ENCODE measurements at regions not wholly inside any gene's neighbourhood (a gene's known extent, or its start where the extent isn't known, plus 50 kb on each side); places are given as distances from the start of the nearest gene placed in this dataset.

GRCh38 chr3:23036728-23037127, 166.4 kb upstream of the UBE2E2 start:
- TF ChIP-seq ZNF565 (CRISPR knock-in tag; conservative IDR thresholded peaks at IDR 0.05; ENCODE audit: low read depth), result no peak
- no peak for TF ChIP-seq SNAI2 (CRISPR knock-in tag; IDR thresholded peaks at IDR 0.05)
- TF ChIP-seq OSR1 (CRISPR knock-in tag; IDR thresholded peaks at IDR 0.05), result no peak
- no peak for TF ChIP-seq ZNF8 (CRISPR knock-in tag; IDR thresholded peaks at IDR 0.05)
- TF ChIP-seq ZFP3 (CRISPR knock-in tag; IDR thresholded peaks at IDR 0.05), result no peak
- no peak for TF ChIP-seq ISL1 (CRISPR knock-in tag; IDR thresholded peaks at IDR 0.05)
- TF ChIP-seq ZFP30 (CRISPR knock-in tag; IDR thresholded peaks at IDR 0.05), result no peak
- TF ChIP-seq CSRNP3 (CRISPR knock-in tag; IDR thresholded peaks at IDR 0.05), result no peak
- TF ChIP-seq CREB5 (CRISPR knock-in tag; IDR thresholded peaks at IDR 0.05; ENCODE audit: low read depth), result no peak
- TF ChIP-seq CSDC2 (CRISPR knock-in tag; IDR thresholded peaks at IDR 0.05), result no peak
- no peak for TF ChIP-seq TCF4 (CRISPR knock-in tag; IDR thresholded peaks at IDR 0.05; ENCODE audit: borderline replicate concordance)
- no peak for TF ChIP-seq PPARA (CRISPR knock-in tag; IDR thresholded peaks at IDR 0.05; ENCODE audit: borderline replicate concordance)
- no peak for TF ChIP-seq ESRRG (CRISPR knock-in tag; IDR thresholded peaks at IDR 0.05)
- TF ChIP-seq RARB (CRISPR knock-in tag; IDR thresholded peaks at IDR 0.05), result no peak
- TF ChIP-seq TOX (CRISPR knock-in tag; IDR thresholded peaks at IDR 0.05; ENCODE audit: borderline replicate concordance), result no peak
- no peak for TF ChIP-seq TSHZ2 (CRISPR knock-in tag; IDR thresholded peaks at IDR 0.05)
- no peak for TF ChIP-seq POU6F1 (CRISPR knock-in tag; IDR thresholded peaks at IDR 0.05; ENCODE audit: borderline replicate concordance, low read depth)
- ATAC-seq, result no peak

- TF ChIP-seq ZC3H10 (CRISPR knock-in tag; IDR thresholded peaks at IDR 0.05), result no peak
- TF ChIP-seq TSHZ2 (CRISPR knock-in tag; IDR thresholded peaks at IDR 0.05), result no peak
- TF ChIP-seq TCF4 (CRISPR knock-in tag; IDR thresholded peaks at IDR 0.05; ENCODE audit: borderline replicate concordance), result no peak
- no peak for TF ChIP-seq ZNF8 (CRISPR knock-in tag; IDR thresholded peaks at IDR 0.05)
- no peak for TF ChIP-seq PATZ1 (CRISPR knock-in tag; IDR thresholded peaks at IDR 0.05; ENCODE audit: borderline replicate concordance)
- TF ChIP-seq ZNF565 (CRISPR knock-in tag; conservative IDR thresholded peaks at IDR 0.05; ENCODE audit: low read depth), result no peak
- TF ChIP-seq GLIS3 (CRISPR knock-in tag; IDR thresholded peaks at IDR 0.05), result no peak
- no peak for TF ChIP-seq BACH2 (CRISPR knock-in tag; IDR thresholded peaks at IDR 0.05; ENCODE audit: borderline replicate concordance)
- no peak for TF ChIP-seq ISL1 (CRISPR knock-in tag; IDR thresholded peaks at IDR 0.05)
- TF ChIP-seq SNAI2 (CRISPR knock-in tag; IDR thresholded peaks at IDR 0.05), result no peak
- no peak for TF ChIP-seq ARNTL (CRISPR knock-in tag; IDR thresholded peaks at IDR 0.05; ENCODE audit: borderline replicate concordance, low read depth)
- ATAC-seq, result no peak
Measured at GRCh38 chr3:23038471-23038870, 164.7 kb upstream of the UBE2E2 start.

Data from SK-N-SH treated with all-trans-retinoic acid at 6 μM for 48 hours (cell line).